HL-60 (cell line): ENCODE measurements at regions not wholly inside any gene's neighbourhood (a gene's known extent, or its start where the extent isn't known, plus 50 kb on each side); places are given as distances from the start of the nearest gene placed in this dataset.

Experiments
- DNase-seq, 2 experiments: peaks; one replicate each; pipeline ENCODE4 v3.0.0-alpha.2; 2010 to 2020; ENCODE audit warnings: low read depth in 1 of 2, low spot score in 1 of 2
- H3K27ac ChIP-seq: fragments of 250-450 bp; sonication (Bioruptor Pico); replicated peaks from 2 replicates; pipeline ENCODE4 v1.5.1; 2020; ENCODE audit warnings: mild to moderate bottlenecking, moderate library complexity
- H3K27me3 ChIP-seq: fragments of 250-450 bp; sonication (Bioruptor Pico); 2 replicates; pipeline ENCODE4 v1.5.1; 2021; ENCODE audit warnings: mild to moderate bottlenecking, moderate library complexity; ENCODE audit not compliant: insufficient read depth, poor library complexity, severe bottlenecking
- H3K4me3 ChIP-seq: replicated peaks from 2 replicates; pipeline ENCODE4 v1.5.1; 2011; ENCODE audit warnings: mild to moderate bottlenecking, control low read depth, low read length; ENCODE audit not compliant: insufficient read depth
- GABPA ChIP-seq: IDR thresholded peaks from 2 replicates; pipeline ENCODE4 v1.6.1; 2012; ENCODE audit warnings: low read depth
- POLR2AphosphoS5 ChIP-seq: IDR thresholded peaks from 2 replicates; pipeline ENCODE4 v1.6.1; 2012; ENCODE audit warnings: low read depth
- SPI1 ChIP-seq: IDR thresholded peaks from 2 replicates; pipeline ENCODE4 v1.6.1; 2012; ENCODE audit warnings: low read depth, mild to moderate bottlenecking, borderline replicate concordance
- TF ChIP-seq, protein P1 (sequence below): IDR thresholded peaks from 2 replicates; pipeline ENCODE4 v1.6.1; 2012; ENCODE audit warnings: low read depth; ENCODE audit not compliant: insufficient replicate concordance
- TF ChIP-seq, protein P2 (sequence below): IDR thresholded peaks from one replicate; pipeline ENCODE4 v1.5.1; 2011; ENCODE audit warnings: low read length, control low read depth, inconsistent platforms; ENCODE audit not compliant: insufficient read depth

DNA sequence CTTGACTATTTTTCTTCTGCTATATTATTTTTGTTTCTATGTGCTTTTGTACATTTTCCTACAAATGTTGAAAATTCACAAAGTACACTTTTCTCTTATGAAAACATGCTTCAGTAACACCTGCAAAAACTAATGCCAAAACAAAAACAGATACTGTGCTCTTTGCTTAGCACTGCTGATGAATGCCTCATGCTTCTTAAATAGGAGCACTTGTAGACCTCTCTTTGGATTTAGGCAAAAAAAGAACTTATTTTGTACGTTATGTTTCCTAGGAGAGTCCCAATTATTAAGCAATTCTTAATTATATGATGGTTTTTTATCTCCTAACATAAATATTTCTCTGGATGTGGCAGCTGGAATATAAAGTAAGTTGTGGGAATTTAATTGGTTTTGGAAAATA is 285.0 kb upstream of the ARSJ start:
- TF ChIP-seq, protein P1, sequence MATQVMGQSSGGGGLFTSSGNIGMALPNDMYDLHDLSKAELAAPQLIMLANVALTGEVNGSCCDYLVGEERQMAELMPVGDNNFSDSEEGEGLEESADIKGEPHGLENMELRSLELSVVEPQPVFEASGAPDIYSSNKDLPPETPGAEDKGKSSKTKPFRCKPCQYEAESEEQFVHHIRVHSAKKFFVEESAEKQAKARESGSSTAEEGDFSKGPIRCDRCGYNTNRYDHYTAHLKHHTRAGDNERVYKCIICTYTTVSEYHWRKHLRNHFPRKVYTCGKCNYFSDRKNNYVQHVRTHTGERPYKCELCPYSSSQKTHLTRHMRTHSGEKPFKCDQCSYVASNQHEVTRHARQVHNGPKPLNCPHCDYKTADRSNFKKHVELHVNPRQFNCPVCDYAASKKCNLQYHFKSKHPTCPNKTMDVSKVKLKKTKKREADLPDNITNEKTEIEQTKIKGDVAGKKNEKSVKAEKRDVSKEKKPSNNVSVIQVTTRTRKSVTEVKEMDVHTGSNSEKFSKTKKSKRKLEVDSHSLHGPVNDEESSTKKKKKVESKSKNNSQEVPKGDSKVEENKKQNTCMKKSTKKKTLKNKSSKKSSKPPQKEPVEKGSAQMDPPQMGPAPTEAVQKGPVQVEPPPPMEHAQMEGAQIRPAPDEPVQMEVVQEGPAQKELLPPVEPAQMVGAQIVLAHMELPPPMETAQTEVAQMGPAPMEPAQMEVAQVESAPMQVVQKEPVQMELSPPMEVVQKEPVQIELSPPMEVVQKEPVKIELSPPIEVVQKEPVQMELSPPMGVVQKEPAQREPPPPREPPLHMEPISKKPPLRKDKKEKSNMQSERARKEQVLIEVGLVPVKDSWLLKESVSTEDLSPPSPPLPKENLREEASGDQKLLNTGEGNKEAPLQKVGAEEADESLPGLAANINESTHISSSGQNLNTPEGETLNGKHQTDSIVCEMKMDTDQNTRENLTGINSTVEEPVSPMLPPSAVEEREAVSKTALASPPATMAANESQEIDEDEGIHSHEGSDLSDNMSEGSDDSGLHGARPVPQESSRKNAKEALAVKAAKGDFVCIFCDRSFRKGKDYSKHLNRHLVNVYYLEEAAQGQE: no peak
- TF ChIP-seq GABPA (no peak), SPI1 (no peak), POLR2AphosphoS5 (no peak)
- TF ChIP-seq, protein P2, sequence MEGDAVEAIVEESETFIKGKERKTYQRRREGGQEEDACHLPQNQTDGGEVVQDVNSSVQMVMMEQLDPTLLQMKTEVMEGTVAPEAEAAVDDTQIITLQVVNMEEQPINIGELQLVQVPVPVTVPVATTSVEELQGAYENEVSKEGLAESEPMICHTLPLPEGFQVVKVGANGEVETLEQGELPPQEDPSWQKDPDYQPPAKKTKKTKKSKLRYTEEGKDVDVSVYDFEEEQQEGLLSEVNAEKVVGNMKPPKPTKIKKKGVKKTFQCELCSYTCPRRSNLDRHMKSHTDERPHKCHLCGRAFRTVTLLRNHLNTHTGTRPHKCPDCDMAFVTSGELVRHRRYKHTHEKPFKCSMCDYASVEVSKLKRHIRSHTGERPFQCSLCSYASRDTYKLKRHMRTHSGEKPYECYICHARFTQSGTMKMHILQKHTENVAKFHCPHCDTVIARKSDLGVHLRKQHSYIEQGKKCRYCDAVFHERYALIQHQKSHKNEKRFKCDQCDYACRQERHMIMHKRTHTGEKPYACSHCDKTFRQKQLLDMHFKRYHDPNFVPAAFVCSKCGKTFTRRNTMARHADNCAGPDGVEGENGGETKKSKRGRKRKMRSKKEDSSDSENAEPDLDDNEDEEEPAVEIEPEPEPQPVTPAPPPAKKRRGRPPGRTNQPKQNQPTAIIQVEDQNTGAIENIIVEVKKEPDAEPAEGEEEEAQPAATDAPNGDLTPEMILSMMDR: no peak
- H3K4me3 ChIP-seq: no peak overlapping the region
- H3K27ac ChIP-seq: no peak overlapping the region
- no peaks in the 10 kb centered on the region for H3K27me3 ChIP-seq
- no peak for DNase-seq

DNA sequence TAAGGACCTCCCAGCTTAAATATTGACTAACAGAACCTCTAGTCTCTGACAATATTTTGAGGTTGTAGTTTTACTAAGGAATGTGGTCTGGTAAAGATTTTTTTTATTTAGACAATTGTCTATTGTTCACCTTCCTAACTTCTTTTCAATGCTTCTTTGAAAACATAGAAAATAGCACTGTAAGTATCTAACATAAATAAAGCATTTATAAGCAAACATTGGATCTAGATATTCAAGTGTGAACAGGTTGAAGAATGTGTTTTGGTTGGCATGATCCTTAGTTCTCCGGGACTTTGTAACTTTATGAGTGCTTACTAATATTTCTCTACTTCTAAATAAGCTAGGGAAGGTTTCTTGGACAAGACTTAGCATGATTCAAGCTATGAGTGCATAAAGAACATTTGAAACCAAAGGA is 285.4 kb upstream of the ARSJ start:
- Histone ChIP-seq H3K4me3 (no peak overlapping the region), H3K27me3 (no peaks in the 10 kb centered on the region), H3K27ac (no peak overlapping the region)
- no peak for DNase-seq
- TF ChIP-seq, protein P1: no peak
- TF ChIP-seq SPI1: no peak
- no peak for TF ChIP-seq POLR2AphosphoS5
- TF ChIP-seq, protein P2: no peak
- TF ChIP-seq GABPA: no peak

DNA sequence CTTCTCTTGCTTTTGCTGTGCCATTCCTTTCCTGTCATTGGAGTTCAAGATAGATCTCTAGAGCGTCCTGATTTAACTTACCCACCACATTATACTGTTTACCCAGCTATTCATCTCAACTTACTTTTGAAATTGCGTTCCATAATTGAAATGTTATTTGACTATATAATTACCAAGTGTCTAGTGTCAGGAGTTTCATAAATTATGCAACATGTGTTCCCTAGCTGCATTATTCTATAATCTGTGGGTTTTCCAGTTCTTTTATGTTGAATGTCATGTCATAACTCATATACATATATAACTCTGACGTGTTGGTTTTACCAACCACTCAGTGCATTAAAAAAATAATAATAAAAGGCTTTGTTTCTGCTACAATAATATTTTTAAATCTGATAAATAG is 285.9 kb upstream of the ARSJ start:
- TF ChIP-seq, protein P2: no peak
- no peak for TF ChIP-seq POLR2AphosphoS5
- no peak for TF ChIP-seq GABPA
- TF ChIP-seq, protein P1: no peak
- no peak for TF ChIP-seq SPI1
- Histone ChIP-seq H3K27ac (no peak overlapping the region), H3K4me3 (no peak overlapping the region)

More for the DNA sequence above, 285.9 kb upstream of the ARSJ start:
- no peak for DNase-seq
- H3K27me3 ChIP-seq: no peaks in the 10 kb centered on the region
